Lung microvascular endothelial cell (primary cell): ENCODE measurements at regions not wholly inside any gene's neighbourhood (a gene's known extent, or its start where the extent isn't known, plus 50 kb on each side); places are given as distances from the start of the nearest gene placed in this dataset.

Experiments
- DNase-seq, 2 donors: peaks; one replicate each; pipeline versions ENCODE4 v3.0.0 to v3.0.0-alpha.2; 2010; ENCODE audit warnings: low read depth in 2 of 2

GRCh38 chr10:104574838-104575237, 66.3 kb upstream of the SORCS3 start:
- DNase-seq = no peak

GRCh38 chr10:104576611-104577010, 64.5 kb upstream of the SORCS3 start:
- no peak for DNase-seq

GRCh38 chr10:104577163-104577562, 63.9 kb upstream of the SORCS3 start:
- DNase-seq = no peak

- no peak for DNase-seq
Measured at GRCh38 chr10:104577861-104578521, 63.1 kb upstream of the SORCS3 start.

- no peak for DNase-seq
Measured at GRCh38 chr10:104578671-104579070, 62.4 kb upstream of the SORCS3 start.

GRCh38 chr10:104579136-104579535, 62.0 kb upstream of the SORCS3 start:
- DNase-seq = no peak

DNA sequence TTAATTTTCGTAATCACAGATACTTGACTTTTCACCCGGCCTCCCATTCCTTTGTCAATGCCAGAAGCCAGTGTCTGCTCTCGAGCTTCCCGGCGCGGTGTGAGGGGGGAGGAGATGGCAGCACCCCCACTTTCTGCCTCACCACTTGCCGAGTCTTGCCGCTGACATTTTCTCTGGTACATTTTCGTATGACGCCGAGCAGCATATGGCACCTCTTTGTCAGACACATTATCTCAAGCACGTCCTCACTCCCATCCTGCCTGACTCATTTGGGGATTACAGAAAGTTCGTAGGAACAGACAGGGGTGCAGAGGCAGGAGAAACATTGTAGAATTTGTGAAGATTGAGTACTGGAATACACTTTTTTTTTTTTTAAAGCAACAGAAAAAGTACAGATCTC, 60.8 kb upstream of the SORCS3 start:
- DNase-seq = no peak

GRCh38 chr10:104580774-104581675, 60.1 kb upstream of the SORCS3 start:
- peak; percentile 67 to 69 for DNase-seq

DNA sequence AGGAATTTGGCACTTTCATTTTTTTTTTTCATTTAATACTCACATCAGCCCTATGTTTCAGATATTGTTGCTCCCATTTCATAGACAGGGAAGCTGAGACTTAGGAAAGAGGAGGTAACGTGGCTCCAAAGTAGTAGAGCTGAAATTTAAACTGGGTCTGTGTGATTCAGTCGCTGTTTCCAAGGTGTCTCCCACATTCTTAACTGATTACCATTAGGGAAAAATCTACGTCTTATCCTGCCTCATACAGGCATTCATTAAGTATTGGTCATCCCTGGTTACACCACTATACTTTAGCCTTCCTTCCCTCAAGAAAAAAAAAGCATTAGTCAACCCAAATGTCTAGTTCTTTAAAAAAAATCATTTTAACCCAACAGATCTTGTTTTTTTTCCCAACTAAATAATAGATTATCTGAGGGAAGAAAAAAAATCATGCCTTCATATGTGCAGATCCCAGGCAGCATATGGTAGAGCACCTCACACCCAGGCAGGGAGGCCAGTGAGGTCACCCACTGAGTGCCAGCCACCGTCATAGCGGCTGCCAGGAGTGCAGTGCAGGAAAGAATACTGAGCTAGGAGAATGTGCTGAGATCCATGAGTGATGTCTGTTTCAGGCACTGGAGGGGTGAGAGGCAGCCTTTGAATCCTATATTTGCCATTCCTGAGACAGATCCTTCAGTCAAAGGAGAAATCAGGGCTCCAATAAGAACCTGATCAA, 59.0 kb upstream of the SORCS3 start:
- DNase-seq = no peak

DNA sequence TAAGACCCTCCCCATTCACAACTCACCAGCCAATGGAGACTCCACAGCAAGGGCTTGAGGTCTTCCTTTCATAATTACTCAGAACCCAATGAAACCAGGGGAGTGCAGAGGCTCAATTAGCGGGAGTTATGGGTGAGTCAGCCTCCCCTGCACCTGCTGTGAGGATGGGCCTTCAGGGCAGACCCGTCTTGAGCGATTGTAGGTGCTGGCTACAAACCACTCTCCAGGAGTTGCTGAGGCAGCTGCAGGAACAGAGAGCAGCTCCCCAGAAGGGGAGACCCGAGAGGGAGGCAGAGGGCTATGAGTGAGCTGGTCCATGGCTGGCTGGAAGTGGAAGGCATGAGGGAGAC, 58.5 kb upstream of the SORCS3 start:
- DNase-seq = no peak

GRCh38 chr10:104582966-104583365, 58.1 kb upstream of the SORCS3 start:
- no peak for DNase-seq

DNA sequence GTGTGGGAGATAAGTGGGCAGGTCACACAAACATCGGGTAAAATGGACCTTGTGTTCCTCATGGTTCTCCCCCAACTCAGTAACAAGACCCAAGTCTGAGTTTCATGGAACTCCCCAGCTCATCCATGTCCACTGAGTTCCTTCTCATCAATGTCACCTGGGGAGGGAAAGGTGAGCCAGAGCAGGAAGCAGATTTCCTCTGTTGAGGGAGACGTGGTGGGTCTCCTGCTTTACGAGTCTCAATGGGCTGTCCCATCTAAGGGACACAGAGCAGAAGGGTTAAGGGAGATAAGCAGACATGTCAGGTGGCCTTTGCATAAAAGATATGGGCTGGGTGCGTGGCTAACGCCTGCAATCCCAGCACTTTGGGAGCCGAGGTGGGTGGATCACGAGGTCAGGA, 56.5 kb upstream of the SORCS3 start:
- no peak for DNase-seq

GRCh38 chr10:104587751-104588150, 53.3 kb upstream of the SORCS3 start:
- no peak for DNase-seq

DNA sequence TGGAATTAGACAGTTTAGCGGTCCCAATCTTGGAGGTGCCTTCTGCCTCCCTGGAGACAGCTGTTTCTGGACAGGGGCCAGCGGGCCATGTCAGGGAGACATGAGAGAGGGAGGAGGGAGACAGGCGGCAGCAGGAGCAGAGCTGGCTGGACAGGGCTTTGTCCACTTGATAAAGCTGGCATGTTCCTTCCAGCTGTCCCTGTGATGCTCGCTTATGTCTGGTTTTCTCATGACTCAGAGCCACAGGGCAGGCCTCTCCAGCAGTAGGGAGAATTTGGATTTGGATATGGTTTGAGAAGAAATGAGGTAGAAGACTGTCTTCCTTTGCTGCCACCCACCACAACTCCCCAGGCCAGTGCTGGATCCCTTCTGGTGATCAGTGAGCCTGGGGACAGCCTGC, 51.7 kb upstream of the SORCS3 start:
- DNase-seq = no peak

DNA sequence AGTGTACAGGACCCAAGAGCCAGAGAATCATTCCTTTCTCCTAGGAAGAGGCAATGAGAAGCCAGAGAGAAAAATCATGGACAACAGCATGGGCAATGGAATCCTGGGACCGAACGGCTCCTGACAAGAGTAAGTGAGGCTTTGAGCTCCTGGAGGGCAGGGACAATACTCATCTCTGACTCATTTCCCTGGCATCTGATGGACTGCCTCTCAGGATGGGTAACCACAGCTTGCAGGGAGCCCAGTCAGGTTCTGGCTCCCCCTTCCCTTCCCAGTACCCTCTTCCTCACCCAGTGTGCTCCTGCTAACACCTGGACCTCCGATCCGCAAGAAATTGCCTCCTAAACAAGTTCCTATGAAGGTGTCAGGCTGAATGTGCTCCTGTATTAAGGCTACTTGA, 51.2 kb upstream of the SORCS3 start:
- DNase-seq = peak in 1 of 2 donors; percentile 12
